ENCODE measurements at regions not wholly inside any gene's neighbourhood (a gene's known extent, or its start where the extent isn't known, plus 50 kb on each side); places are given as distances from the start of the nearest gene placed in this dataset.
"Not testable (repeated sequence)": the region's sequence is repeated elsewhere in the genome, so short reads cannot be mapped to it uniquely, and the experiment has no call there.

GRCh38 chr6:53424976-53425718 is 76.4 kb upstream of the ELOVL5 start:
- no peak overlapping the region for H3K4me2 ChIP-seq
- 63% methylated on average over 9 of the region's 9 CpGs for WGBS (ENCODE audit: low lambda C conversion rate)
- TF ChIP-seq JUND (IDR thresholded peaks at IDR 0.05): no peak
- TF ChIP-seq NRF1 (IDR thresholded peaks at IDR 0.05; ENCODE audit: low read depth, low read length): no peak
- TF ChIP-seq EZH2phosphoT487 (IDR thresholded peaks at IDR 0.05; ENCODE audit: borderline replicate concordance, low read depth): no peak
- TF ChIP-seq RAD21 (IDR thresholded peaks at IDR 0.05; ENCODE audit: low read length): no peak
- no peak for TF ChIP-seq GABPA (IDR thresholded peaks at IDR 0.05; ENCODE audit: low read depth)
- ChIA-PET CTCF (interaction anchor here (1.0 to 1.3 kb wide), 2 partner anchors 208 to 253 kb away, joined by 3 to 6 read pairs; no protein-coding TSS in a partner anchor), POLR2A (no interaction called here)
- H3K27ac ChIP-seq (ENCODE audit: low read depth in 2 of 2, low read length in 1 of 2): no peak overlapping the region
- no peak overlapping the region for H3K4me3 ChIP-seq (ENCODE audit: low read depth in 2 of 2, low read length in 1 of 2)
- no peak overlapping the region for H3K9ac ChIP-seq
- no peaks in the 10 kb centered on the region for H3K9me3 ChIP-seq
- H3K79me2 ChIP-seq (ENCODE audit: insufficient read depth): no peaks in the 10 kb centered on the region
- H2AFZ ChIP-seq (ENCODE audit: low read depth): no peak overlapping the region
- no peak for DNase-seq
- H3F3A ChIP-seq (replicated peaks; ENCODE audit: insufficient read depth): no peaks in the 10 kb centered on the region
- H3K4me1 ChIP-seq (ENCODE audit: control insufficient read depth in 1 of 2, insufficient read depth in 2 of 2, low read depth in 1 of 2, low read length in 1 of 2): no peaks in the 10 kb centered on the region
- no peaks in the 10 kb centered on the region for H3K9me2 ChIP-seq
- H3K27me3 ChIP-seq (ENCODE audit: insufficient read depth): peaks cover 5% of the 10 kb centered on the region; the same call in 1 of the 2 replicates
- no peaks in the 10 kb centered on the region for H3K36me3 ChIP-seq (replicated peaks in 1 of 2; ENCODE audit: control insufficient read depth in 1 of 2, insufficient read depth in 2 of 2, low read length in 1 of 2)
- no peaks in the 10 kb centered on the region for H4K20me1 ChIP-seq (ENCODE audit: insufficient read depth)

- no peaks in the 10 kb centered on the region for H3K79me2 ChIP-seq (ENCODE audit: insufficient read depth)
- H3K9me3 ChIP-seq: no peaks in the 10 kb centered on the region
- no peak for DNase-seq
- no peak overlapping the region for H3K4me3 ChIP-seq (ENCODE audit: low read depth in 2 of 2, low read length in 1 of 2)
- no peak overlapping the region for H3K9ac ChIP-seq
- H4K20me1 ChIP-seq (ENCODE audit: insufficient read depth): no peaks in the 10 kb centered on the region
- CTCF ChIA-PET: interaction anchor here (1.0 to 1.3 kb wide), 2 partner anchors 207 to 252 kb away, joined by 3 to 6 read pairs; no protein-coding TSS in a partner anchor
- no peak overlapping the region for H3K27ac ChIP-seq (ENCODE audit: low read depth in 2 of 2, low read length in 1 of 2)
- POLR2A ChIA-PET: no interaction called here
- no peak overlapping the region for H2AFZ ChIP-seq (ENCODE audit: low read depth)
- TF ChIP-seq FOXM1 (IDR thresholded peaks at IDR 0.05; ENCODE audit: low read depth): no peak
- no peak for TF ChIP-seq CHD2 (IDR thresholded peaks at IDR 0.05; ENCODE audit: low read length, partially characterized antibody)
- no peak for TF ChIP-seq JUND (IDR thresholded peaks at IDR 0.05)
- TF ChIP-seq MEF2A (IDR thresholded peaks at IDR 0.05; ENCODE audit: borderline replicate concordance, low read depth): no peak
- TF ChIP-seq, protein P1, sequence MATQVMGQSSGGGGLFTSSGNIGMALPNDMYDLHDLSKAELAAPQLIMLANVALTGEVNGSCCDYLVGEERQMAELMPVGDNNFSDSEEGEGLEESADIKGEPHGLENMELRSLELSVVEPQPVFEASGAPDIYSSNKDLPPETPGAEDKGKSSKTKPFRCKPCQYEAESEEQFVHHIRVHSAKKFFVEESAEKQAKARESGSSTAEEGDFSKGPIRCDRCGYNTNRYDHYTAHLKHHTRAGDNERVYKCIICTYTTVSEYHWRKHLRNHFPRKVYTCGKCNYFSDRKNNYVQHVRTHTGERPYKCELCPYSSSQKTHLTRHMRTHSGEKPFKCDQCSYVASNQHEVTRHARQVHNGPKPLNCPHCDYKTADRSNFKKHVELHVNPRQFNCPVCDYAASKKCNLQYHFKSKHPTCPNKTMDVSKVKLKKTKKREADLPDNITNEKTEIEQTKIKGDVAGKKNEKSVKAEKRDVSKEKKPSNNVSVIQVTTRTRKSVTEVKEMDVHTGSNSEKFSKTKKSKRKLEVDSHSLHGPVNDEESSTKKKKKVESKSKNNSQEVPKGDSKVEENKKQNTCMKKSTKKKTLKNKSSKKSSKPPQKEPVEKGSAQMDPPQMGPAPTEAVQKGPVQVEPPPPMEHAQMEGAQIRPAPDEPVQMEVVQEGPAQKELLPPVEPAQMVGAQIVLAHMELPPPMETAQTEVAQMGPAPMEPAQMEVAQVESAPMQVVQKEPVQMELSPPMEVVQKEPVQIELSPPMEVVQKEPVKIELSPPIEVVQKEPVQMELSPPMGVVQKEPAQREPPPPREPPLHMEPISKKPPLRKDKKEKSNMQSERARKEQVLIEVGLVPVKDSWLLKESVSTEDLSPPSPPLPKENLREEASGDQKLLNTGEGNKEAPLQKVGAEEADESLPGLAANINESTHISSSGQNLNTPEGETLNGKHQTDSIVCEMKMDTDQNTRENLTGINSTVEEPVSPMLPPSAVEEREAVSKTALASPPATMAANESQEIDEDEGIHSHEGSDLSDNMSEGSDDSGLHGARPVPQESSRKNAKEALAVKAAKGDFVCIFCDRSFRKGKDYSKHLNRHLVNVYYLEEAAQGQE (IDR thresholded peaks at IDR 0.05; ENCODE audit: low read depth, low read length): no peak
- TF ChIP-seq, protein P2, sequence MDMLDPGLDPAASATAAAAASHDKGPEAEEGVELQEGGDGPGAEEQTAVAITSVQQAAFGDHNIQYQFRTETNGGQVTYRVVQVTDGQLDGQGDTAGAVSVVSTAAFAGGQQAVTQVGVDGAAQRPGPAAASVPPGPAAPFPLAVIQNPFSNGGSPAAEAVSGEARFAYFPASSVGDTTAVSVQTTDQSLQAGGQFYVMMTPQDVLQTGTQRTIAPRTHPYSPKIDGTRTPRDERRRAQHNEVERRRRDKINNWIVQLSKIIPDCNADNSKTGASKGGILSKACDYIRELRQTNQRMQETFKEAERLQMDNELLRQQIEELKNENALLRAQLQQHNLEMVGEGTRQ (IDR thresholded peaks at IDR 0.05; ENCODE audit: borderline replicate concordance, low read depth, low read length): no peak
- no peak for TF ChIP-seq NFIC (IDR thresholded peaks at IDR 0.05; ENCODE audit: borderline replicate concordance)
- H3K4me2 ChIP-seq: no peak overlapping the region
- H3K36me3 ChIP-seq (replicated peaks in 1 of 2; ENCODE audit: control insufficient read depth in 1 of 2, insufficient read depth in 2 of 2, low read length in 1 of 2): no peaks in the 10 kb centered on the region
- H3F3A ChIP-seq (replicated peaks; ENCODE audit: insufficient read depth): no peaks in the 10 kb centered on the region
- H3K27me3 ChIP-seq (ENCODE audit: insufficient read depth): peaks cover 5% of the 10 kb centered on the region; the same call in 1 of the 2 replicates
- no peaks in the 10 kb centered on the region for H3K9me2 ChIP-seq
- no peaks in the 10 kb centered on the region for H3K4me1 ChIP-seq (ENCODE audit: control insufficient read depth in 1 of 2, insufficient read depth in 2 of 2, low read depth in 1 of 2, low read length in 1 of 2)
These were observed 75.5 kb upstream of the ELOVL5 start for GRCh38 chr6:53424300-53424699.

- H3K9me2 ChIP-seq; H3K27me3 ChIP-seq (ENCODE audit: insufficient read depth); H3K4me3 ChIP-seq (ENCODE audit: low read depth in 2 of 2, low read length in 1 of 2); H3K4me1 ChIP-seq (ENCODE audit: control insufficient read depth in 1 of 2, insufficient read depth in 2 of 2, low read depth in 1 of 2, low read length in 1 of 2); H3K36me3 ChIP-seq (replicated peaks in 1 of 2; ENCODE audit: control insufficient read depth in 1 of 2, insufficient read depth in 2 of 2, low read length in 1 of 2); H3K9me3 ChIP-seq; POLR2A ChIA-PET; H3K27ac ChIP-seq (ENCODE audit: low read depth in 2 of 2, low read length in 1 of 2); H3K4me2 ChIP-seq; H4K20me1 ChIP-seq (ENCODE audit: insufficient read depth); H3F3A ChIP-seq (replicated peaks; ENCODE audit: insufficient read depth); H3K9ac ChIP-seq; H2AFZ ChIP-seq (ENCODE audit: low read depth); DNase-seq; H3K79me2 ChIP-seq (ENCODE audit: insufficient read depth): not testable (repeated sequence)
- CTCF ChIA-PET: interaction anchor here (1.3 to 1.6 kb wide), 2 partner anchors 61 to 251 kb away, joined by 3 to 6 read pairs; no protein-coding TSS in a partner anchor
These were observed 74.8 kb upstream of the ELOVL5 start for GRCh38 chr6:53423560-53423959.
